WI38 (cell line): ENCODE measurements at regions not wholly inside any gene's neighbourhood (a gene's known extent, or its start where the extent isn't known, plus 50 kb on each side); places are given as distances from the start of the nearest gene placed in this dataset.
"Not testable (repeated sequence)": the region's sequence is repeated elsewhere in the genome, so short reads cannot be mapped to it uniquely, and the experiment has no call there.

Experiments
- H3K4me3 ChIP-seq: 2 replicates; pipeline ENCODE4 v1.5.1; 2011; ENCODE audit warnings: low read depth, mild to moderate bottlenecking, control low read depth, low read length
- TF ChIP-seq, protein P1 (sequence below): IDR thresholded peaks from 2 replicates; pipeline ENCODE4 v1.5.1; 2012; ENCODE audit warnings: low read depth, mild to moderate bottlenecking, control low read depth, low read length

DNA sequence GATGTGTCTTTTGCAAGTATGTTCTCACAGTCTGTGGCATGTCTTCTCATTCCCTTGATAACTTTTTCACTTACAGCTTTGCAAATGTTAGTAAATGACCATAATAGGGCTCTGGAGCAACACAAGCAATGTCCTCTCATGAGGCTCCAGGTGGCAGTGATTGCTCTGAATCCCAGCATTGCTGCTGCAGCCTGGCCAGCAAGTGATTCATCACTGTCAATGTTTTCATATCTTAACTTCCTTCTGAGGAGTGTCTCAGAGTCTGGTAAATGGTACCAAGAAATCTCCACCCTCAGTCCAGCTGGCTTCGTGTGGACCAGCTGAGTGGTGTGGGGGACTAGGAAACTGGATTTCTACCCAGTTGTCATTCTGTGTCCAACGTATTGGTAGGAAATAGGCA is 139.6 kb downstream of the MYLK4 start:
- TF ChIP-seq, protein P1, sequence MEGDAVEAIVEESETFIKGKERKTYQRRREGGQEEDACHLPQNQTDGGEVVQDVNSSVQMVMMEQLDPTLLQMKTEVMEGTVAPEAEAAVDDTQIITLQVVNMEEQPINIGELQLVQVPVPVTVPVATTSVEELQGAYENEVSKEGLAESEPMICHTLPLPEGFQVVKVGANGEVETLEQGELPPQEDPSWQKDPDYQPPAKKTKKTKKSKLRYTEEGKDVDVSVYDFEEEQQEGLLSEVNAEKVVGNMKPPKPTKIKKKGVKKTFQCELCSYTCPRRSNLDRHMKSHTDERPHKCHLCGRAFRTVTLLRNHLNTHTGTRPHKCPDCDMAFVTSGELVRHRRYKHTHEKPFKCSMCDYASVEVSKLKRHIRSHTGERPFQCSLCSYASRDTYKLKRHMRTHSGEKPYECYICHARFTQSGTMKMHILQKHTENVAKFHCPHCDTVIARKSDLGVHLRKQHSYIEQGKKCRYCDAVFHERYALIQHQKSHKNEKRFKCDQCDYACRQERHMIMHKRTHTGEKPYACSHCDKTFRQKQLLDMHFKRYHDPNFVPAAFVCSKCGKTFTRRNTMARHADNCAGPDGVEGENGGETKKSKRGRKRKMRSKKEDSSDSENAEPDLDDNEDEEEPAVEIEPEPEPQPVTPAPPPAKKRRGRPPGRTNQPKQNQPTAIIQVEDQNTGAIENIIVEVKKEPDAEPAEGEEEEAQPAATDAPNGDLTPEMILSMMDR, result no peak
- no peak overlapping the region for H3K4me3 ChIP-seq

GRCh38 chr6:2608503-2608902 is 142.2 kb downstream of the MYLK4 start:
- TF ChIP-seq, protein P1, result no peak
- H3K4me3 ChIP-seq, result no peak overlapping the region

DNA sequence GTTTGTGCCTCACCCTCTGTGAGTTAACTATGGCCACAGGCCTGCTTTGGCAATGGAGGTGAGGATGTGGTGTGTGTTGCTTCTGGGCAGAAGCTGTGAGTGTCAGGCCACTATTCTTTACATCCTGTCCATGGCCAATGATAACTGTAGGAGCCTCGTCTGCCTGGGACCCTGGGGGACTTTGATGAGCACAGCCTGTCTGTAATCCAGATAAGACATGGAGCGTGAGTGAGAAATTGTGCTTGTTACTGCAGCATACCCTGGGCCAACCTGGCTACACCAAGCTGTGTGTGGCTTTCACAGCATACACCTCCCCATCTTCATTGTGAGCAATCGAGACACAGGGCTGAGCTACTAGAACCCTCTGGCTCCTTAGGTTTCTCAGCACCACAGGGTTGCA is 150.4 kb downstream of the MYLK4 start:
- no peak overlapping the region for H3K4me3 ChIP-seq
- TF ChIP-seq, protein P1, result no peak

DNA sequence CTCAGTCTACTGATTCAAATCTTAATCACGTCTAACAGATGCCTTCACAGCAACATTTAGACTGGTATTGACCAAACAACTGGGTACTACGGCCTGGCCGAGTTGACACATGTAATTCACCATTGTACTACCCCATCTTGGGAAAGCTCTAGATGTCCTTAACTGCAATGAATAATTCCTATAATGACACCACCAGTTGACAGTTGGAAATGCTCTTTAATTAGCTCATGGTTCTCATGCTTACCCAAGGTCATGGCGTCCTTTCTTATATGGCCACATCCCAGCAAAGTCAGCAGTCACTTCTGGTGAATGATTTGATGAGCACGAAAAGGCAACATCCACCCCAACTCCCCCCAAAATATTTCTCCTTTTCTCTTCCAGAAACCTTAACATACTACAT is 150.9 kb downstream of the MYLK4 start:
- no peak overlapping the region for H3K4me3 ChIP-seq
- TF ChIP-seq, protein P1, result no peak

GRCh38 chr6:2598867-2599266 is 151.9 kb downstream of the MYLK4 start:
- TF ChIP-seq, protein P1, result no peak

GRCh38 chr6:2597991-2598390 is 152.7 kb downstream of the MYLK4 start:
- TF ChIP-seq, protein P1, result no peak
- no peak overlapping the region for H3K4me3 ChIP-seq

More at GRCh38 chr6:2598867-2599266, 151.9 kb downstream of the MYLK4 start:
- no peak overlapping the region for H3K4me3 ChIP-seq

GRCh38 chr6:2597457-2597856 is 153.3 kb downstream of the MYLK4 start:
- not testable (repeated sequence) for H3K4me3 ChIP-seq

DNA sequence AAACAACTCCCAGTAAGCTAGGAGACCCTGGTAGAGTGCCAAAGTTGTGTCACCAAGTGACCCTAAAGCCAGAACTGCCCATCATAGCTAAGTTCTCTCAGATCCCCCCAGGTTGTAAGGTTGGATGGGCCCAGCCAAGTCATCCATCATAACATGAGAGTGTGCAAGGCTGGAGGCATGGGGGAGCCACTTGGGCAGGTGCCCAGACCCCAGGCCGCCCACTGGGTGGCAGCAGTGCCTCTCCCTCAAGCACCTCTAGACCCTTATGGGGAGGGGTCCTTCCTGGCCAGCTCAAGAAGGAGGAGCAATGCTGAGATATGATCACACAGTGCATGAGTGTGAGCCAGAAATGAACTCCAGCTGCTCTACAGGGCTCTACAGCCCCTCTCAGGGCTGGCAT is 154.5 kb downstream of the MYLK4 start:
- H3K4me3 ChIP-seq, result no peak overlapping the region
- TF ChIP-seq, protein P1, result no peak
